ENCODE measurements at regions not wholly inside any gene's neighbourhood (a gene's known extent, or its start where the extent isn't known, plus 50 kb on each side); places are given as distances from the start of the nearest gene placed in this dataset.

DNA sequence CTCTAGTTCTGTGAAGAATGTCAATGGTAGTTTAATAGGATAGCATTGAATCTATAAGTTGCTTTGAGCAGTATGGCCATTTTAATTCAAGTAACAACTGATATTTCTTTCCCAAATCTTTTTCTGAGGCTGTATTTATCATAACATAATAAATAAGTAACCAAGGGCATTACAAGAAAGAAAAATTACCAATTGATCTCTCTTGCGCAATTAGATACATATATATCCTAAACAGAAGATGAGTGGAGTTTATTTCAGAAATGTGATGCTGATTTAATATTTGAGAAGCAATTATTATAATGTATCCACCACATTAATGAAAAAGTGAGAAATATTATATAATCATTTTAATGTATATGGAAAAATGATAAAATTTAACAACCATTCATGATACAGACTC, 802.5 kb upstream of the AGA start:
- Mint-ChIP-seq H3K9me3 (peaks cover 4% of the 10 kb centered on the region), H3K27ac (no peak overlapping the region), H3K4me3 (no peak overlapping the region), H3K4me1 (ENCODE audit: low read depth) (no peaks in the 10 kb centered on the region), H3K36me3 (ENCODE audit: low read depth) (no peaks in the 10 kb centered on the region), H3K27me3 (no peaks in the 10 kb centered on the region)
- DNase-seq = no peak

GRCh38 chr4:178255172-178255571, 812.9 kb upstream of the AGA start:
- Mint-ChIP-seq H3K9me3 (peaks cover 7% of the 10 kb centered on the region), H3K4me3 (no peak overlapping the region), H3K36me3 (ENCODE audit: low read depth) (no peaks in the 10 kb centered on the region), H3K27me3 (no peaks in the 10 kb centered on the region), H3K27ac (no peak overlapping the region), H3K4me1 (ENCODE audit: low read depth) (no peaks in the 10 kb centered on the region)
- no peak for DNase-seq

DNA sequence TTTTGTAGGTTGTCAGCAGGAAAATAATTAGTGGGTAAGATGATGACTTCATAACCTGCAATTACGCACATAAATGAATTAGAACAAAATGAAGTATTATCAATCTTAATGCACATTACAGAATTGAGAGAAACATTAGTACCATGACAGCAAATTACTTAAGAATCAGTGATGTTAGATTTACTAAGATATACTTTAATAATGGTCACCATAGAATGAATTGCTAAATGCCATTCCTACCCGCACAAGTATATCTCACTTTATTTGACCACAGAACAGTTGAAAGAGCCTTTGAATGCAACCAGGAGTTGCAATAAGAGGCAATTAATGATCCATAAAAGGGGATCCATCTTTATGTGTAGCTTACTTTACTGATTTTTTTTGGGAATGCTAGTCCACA, 816.4 kb upstream of the AGA start:
- Mint-ChIP-seq H3K4me1 (ENCODE audit: low read depth) (no peaks in the 10 kb centered on the region), H3K36me3 (ENCODE audit: low read depth) (no peaks in the 10 kb centered on the region), H3K4me3 (no peak overlapping the region), H3K9me3 (peaks cover 10% of the 10 kb centered on the region), H3K27me3 (no peaks in the 10 kb centered on the region), H3K27ac (no peak overlapping the region)
- DNase-seq = no peak

GRCh38 chr4:178259566-178259965, 817.3 kb upstream of the AGA start:
- no peaks in the 10 kb centered on the region for H3K36me3 Mint-ChIP-seq (ENCODE audit: low read depth)
- no peaks in the 10 kb centered on the region for H3K27me3 Mint-ChIP-seq
- no peak overlapping the region for H3K4me3 Mint-ChIP-seq
- DNase-seq = no peak
- no peaks in the 10 kb centered on the region for H3K4me1 Mint-ChIP-seq (ENCODE audit: low read depth)
- no peak overlapping the region for H3K27ac Mint-ChIP-seq
- H3K9me3 Mint-ChIP-seq = peaks cover 6% of the 10 kb centered on the region

DNA sequence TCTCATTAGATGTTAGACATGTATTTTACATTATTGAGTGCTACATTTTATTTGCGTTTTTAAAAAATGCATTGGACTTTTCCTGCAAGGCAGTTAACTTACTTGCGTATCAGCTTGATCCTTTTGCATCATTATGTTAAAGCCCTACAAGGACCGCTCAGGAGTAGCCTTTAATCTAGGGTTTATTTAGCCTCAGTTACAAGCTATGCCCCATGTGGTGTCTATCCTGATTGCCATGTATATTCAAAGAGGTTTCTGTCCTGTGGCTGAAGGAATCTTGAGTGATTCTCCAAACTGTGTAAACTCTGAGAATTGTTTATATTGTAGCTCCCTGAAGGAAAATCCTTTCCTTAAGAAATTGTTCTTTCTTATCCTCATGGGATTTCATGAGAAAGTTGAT, 821.8 kb upstream of the AGA start:
- DNase-seq = no peak
- Mint-ChIP-seq H3K27ac (no peak overlapping the region), H3K36me3 (ENCODE audit: low read depth) (no peaks in the 10 kb centered on the region), H3K9me3 (peaks cover 11% of the 10 kb centered on the region), H3K27me3 (no peaks in the 10 kb centered on the region), H3K4me3 (no peak overlapping the region), H3K4me1 (ENCODE audit: low read depth) (no peaks in the 10 kb centered on the region)

DNA sequence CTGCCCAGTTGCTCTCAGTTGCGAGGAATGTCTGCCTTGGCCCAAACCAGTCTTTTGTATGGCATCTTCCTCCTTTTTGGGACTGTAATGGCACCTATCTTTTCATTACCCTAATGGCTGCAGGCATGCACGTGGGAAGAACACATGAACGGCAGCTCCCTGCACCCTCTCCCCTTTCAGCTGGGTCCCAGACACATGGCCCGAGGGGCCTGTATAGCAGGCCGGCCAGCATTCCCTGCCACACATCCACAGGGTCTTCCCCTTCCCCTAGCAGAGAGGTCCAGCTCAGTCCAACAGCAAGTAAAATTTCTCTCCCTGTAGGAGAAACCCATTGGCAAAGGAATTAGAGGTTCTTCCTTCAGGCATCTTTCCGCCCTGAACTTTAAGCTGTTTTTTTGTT, 829.1 kb upstream of the AGA start:
- H3K4me1 Mint-ChIP-seq (ENCODE audit: low read depth) = no peaks in the 10 kb centered on the region
- no peaks in the 10 kb centered on the region for H3K36me3 Mint-ChIP-seq (ENCODE audit: low read depth)
- DNase-seq = no peak
- no peak overlapping the region for H3K27ac Mint-ChIP-seq
- H3K4me3 Mint-ChIP-seq = no peak overlapping the region
- H3K27me3 Mint-ChIP-seq = no peaks in the 10 kb centered on the region
- peaks cover 6% of the 10 kb centered on the region for H3K9me3 Mint-ChIP-seq

DNA sequence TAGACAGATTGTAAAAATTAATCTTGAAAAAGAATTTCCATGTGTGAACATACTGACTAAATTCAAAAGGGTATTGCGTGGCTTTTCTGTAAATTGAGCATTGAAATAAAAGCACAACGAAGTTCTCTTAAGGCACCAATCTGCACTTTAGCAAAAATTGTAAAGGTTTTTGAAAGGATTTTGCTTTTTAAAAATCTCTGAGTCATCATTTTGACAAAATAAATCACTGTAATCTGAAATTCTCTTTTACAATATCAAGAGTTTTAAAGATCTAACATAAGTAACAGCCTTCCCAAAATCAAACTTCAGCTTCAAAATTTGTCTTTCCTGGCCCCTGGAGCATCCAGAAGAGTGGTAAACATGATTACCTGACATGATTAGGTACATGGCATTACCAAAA, 830.9 kb upstream of the AGA start:
- Mint-ChIP-seq H3K9me3 (peaks cover 5% of the 10 kb centered on the region), H3K4me1 (ENCODE audit: low read depth) (no peaks in the 10 kb centered on the region), H3K27me3 (no peaks in the 10 kb centered on the region), H3K27ac (no peak overlapping the region), H3K4me3 (no peak overlapping the region), H3K36me3 (ENCODE audit: low read depth) (no peaks in the 10 kb centered on the region)
- no peak for DNase-seq

DNA sequence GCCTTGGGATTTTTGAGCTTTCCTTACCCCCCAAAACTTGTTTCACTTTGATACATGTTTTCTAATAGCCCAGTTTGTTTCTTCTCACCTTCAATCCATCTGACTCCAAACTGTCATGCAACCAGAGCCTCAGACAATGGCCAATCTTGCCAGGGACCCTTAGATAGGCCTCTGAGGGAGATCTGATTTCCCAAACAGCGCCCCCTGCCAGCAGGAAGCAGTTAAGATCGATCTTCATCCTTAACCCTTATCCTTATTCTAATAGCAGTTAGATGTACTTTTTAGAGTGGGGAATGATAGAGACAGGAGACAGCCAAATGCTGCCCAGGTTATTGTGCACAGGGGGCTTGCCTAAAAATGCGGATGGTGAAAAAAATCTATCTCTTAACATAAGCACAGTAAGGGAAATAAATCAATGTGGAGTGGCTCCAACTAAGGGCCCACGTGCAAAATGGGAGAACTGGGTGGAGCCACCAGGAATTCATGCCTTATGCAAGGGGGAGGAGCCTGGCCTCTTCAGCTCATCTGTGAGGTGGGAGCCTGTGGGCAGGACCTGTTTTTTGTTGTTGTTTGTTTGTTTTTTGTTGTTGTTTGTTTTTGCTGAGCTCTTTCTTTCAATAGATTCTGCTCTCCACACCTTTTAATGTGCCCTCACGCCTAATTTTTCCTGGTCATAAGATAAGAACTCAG, 833.6 kb upstream of the AGA start:
- H3K9me3 Mint-ChIP-seq = peaks cover 8% of the 10 kb centered on the region
- no peaks in the 10 kb centered on the region for H3K27me3 Mint-ChIP-seq
- no peaks in the 10 kb centered on the region for H3K4me1 Mint-ChIP-seq (ENCODE audit: low read depth)
- H3K4me3 Mint-ChIP-seq = no peak overlapping the region
- DNase-seq = no peak
- no peak overlapping the region for H3K27ac Mint-ChIP-seq
- no peaks in the 10 kb centered on the region for H3K36me3 Mint-ChIP-seq (ENCODE audit: low read depth)

- H3K4me1 Mint-ChIP-seq (ENCODE audit: low read depth) = no peaks in the 10 kb centered on the region
- no peak for DNase-seq
- H3K9me3 Mint-ChIP-seq = peaks cover 3% of the 10 kb centered on the region
These were observed 838.1 kb upstream of the AGA start for GRCh38 chr4:178280362-178280761.

DNA sequence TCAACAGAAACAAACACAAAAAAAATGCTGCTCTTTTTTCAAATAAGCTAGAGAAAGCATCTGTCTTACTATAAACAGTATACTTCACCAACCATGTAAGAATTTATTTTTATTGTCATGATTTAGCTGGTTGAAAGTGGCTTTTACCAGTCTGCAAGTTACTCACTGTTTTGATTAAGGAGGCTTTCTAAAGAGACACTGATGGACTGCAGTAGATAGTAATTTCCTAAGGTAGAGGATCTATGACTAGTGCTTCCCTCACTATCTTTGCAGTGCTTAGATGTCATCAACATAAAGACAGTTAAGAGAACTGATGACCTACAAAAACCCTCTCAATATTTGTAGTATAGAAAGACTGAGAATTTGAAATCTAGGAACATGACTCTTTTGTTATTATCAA, 846.2 kb upstream of the AGA start:
- Mint-ChIP-seq H3K4me3 (no peak overlapping the region), H3K9me3 (peaks cover 6% of the 10 kb centered on the region), H3K36me3 (ENCODE audit: low read depth) (no peaks in the 10 kb centered on the region), H3K27ac (no peak overlapping the region), H3K4me1 (ENCODE audit: low read depth) (no peaks in the 10 kb centered on the region), H3K27me3 (no peaks in the 10 kb centered on the region)
- DNase-seq = no peak

More at GRCh38 chr4:178280362-178280761, 838.1 kb upstream of the AGA start:
- no peaks in the 10 kb centered on the region for H3K36me3 Mint-ChIP-seq (ENCODE audit: low read depth)
- H3K27me3 Mint-ChIP-seq = no peaks in the 10 kb centered on the region
- no peak overlapping the region for H3K4me3 Mint-ChIP-seq
- no peak overlapping the region for H3K27ac Mint-ChIP-seq

- H3K27me3 Mint-ChIP-seq = no peaks in the 10 kb centered on the region
- H3K9me3 Mint-ChIP-seq = peaks cover 9% of the 10 kb centered on the region
- H3K4me3 Mint-ChIP-seq = no peak overlapping the region
- no peak for DNase-seq
- no peak overlapping the region for H3K27ac Mint-ChIP-seq
- H3K4me1 Mint-ChIP-seq (ENCODE audit: low read depth) = no peaks in the 10 kb centered on the region
- no peaks in the 10 kb centered on the region for H3K36me3 Mint-ChIP-seq (ENCODE audit: low read depth)
These were observed 851.4 kb upstream of the AGA start for GRCh38 chr4:178293601-178294000.

DNA sequence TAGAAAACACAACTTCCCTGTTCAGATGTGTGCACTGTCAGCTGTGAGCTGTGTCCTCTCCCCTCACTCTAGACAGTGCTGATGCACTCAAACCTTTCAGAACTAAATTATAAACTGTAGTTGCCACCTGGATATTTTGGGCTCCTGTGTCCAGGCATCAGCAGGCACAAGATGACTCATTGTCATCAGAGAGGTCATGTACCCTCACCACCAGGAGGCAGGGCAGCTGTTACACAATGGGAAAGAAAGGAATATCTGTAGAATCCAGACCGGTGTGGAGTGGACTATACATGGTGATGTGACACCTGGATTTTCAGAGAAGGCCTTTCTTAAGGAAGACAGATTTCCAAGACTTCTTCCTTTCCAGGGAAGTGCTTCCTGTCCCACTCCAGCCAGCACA, 854.4 kb upstream of the AGA start:
- H3K36me3 Mint-ChIP-seq (ENCODE audit: low read depth) = no peaks in the 10 kb centered on the region
- H3K27me3 Mint-ChIP-seq = no peaks in the 10 kb centered on the region
- DNase-seq = no peak
- H3K27ac Mint-ChIP-seq = no peak overlapping the region
- H3K4me1 Mint-ChIP-seq (ENCODE audit: low read depth) = no peaks in the 10 kb centered on the region
- peaks cover 10% of the 10 kb centered on the region for H3K9me3 Mint-ChIP-seq
- no peak overlapping the region for H3K4me3 Mint-ChIP-seq

GRCh38 chr4:178306565-178306964, 864.3 kb upstream of the AGA start:
- no peak for DNase-seq
- Mint-ChIP-seq H3K9me3 (no peaks in the 10 kb centered on the region), H3K27me3 (no peaks in the 10 kb centered on the region), H3K4me1 (ENCODE audit: low read depth) (no peaks in the 10 kb centered on the region), H3K27ac (no peak overlapping the region), H3K4me3 (no peak overlapping the region), H3K36me3 (ENCODE audit: low read depth) (no peaks in the 10 kb centered on the region)

- Mint-ChIP-seq H3K4me3 (no peak overlapping the region), H3K9me3 (no peaks in the 10 kb centered on the region), H3K27ac (no peak overlapping the region), H3K36me3 (ENCODE audit: low read depth) (no peaks in the 10 kb centered on the region), H3K27me3 (no peaks in the 10 kb centered on the region), H3K4me1 (ENCODE audit: low read depth) (no peaks in the 10 kb centered on the region)
- DNase-seq = no peak
These were observed 867.7 kb upstream of the AGA start for GRCh38 chr4:178309890-178310289.

DNA sequence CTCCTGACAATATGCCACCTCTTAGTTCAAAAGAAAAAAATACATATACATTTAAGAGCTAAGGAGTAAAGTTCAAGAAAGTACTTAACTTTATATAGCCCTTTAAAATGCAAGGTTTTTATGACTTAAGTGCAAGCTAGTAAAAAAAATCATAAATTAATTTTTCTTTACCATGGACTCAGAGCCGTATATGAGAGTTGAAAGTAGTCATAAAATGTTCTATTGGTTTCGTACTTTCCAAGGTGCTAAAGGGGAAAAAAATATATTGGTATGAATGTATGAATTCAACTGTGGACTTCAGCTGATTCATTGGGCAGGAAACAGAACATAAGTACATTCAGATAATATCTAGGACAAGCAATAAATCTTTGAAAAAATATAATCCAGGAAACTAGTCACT, 869.8 kb upstream of the AGA start:
- no peaks in the 10 kb centered on the region for H3K36me3 Mint-ChIP-seq (ENCODE audit: low read depth)
- no peak overlapping the region for H3K4me3 Mint-ChIP-seq

DNA sequence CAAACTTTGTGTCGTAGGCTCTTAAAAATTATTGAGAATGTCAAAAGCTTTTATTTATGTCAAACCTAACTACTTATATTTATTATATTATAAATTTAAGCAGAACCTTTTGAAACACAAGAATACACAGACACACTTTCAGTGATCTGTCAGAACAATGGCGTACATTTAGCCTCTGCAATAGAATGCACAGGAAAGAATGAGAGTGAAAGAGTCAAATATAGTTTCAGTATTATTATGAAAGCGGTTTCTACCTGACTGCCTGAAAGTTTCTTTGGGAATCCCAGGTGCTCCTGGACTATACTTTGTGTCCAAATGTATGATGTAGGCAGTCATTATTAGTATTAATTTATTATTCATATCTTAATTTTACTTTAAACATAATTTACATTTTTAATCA, 872.0 kb upstream of the AGA start:
- DNase-seq = no peak
- Mint-ChIP-seq H3K4me1 (ENCODE audit: low read depth) (no peaks in the 10 kb centered on the region), H3K36me3 (ENCODE audit: low read depth) (no peaks in the 10 kb centered on the region), H3K27ac (no peak overlapping the region), H3K4me3 (no peak overlapping the region), H3K9me3 (no peaks in the 10 kb centered on the region), H3K27me3 (no peaks in the 10 kb centered on the region)

More for the DNA sequence above, 869.8 kb upstream of the AGA start:
- H3K27me3 Mint-ChIP-seq = no peaks in the 10 kb centered on the region
- DNase-seq = no peak
- no peaks in the 10 kb centered on the region for H3K4me1 Mint-ChIP-seq (ENCODE audit: low read depth)
- no peaks in the 10 kb centered on the region for H3K9me3 Mint-ChIP-seq
- H3K27ac Mint-ChIP-seq = no peak overlapping the region
